AML-193 (cell line): ENCODE measurements at regions not wholly inside any gene's neighbourhood (a gene's known extent, or its start where the extent isn't known, plus 50 kb on each side); places are given as distances from the start of the nearest gene placed in this dataset.
"Not testable (repeated sequence)": the region's sequence is repeated elsewhere in the genome, so short reads cannot be mapped to it uniquely, and the experiment has no call there.

Experiments
- DNase-seq, 2 experiments: peaks; one replicate each; lab custom pipeline; 2025; lab: John Stamatoyannopoulos, UW

- no peak for DNase-seq
Measured at GRCh38 chr18:30698571-30698970, 344.0 kb downstream of the DSC3 start.

GRCh38 chr18:30696201-30696600 is 346.3 kb downstream of the DSC3 start:
- DNase-seq, result no peak

- no peak for DNase-seq
Measured at GRCh38 chr18:30694773-30695172, 347.8 kb downstream of the DSC3 start.

- no peak for DNase-seq
Measured at GRCh38 chr18:30689216-30689615, 353.3 kb downstream of the DSC3 start.

- DNase-seq, result no peak
Measured at GRCh38 chr18:30687501-30687900, 355.0 kb downstream of the DSC3 start.

- DNase-seq, result no peak
Measured at GRCh38 chr18:30684825-30685481, 357.6 kb downstream of the DSC3 start.

GRCh38 chr18:30683836-30684235 is 358.7 kb downstream of the DSC3 start:
- no peak for DNase-seq

GRCh38 chr18:30682672-30683071 is 359.9 kb downstream of the DSC3 start:
- no peak for DNase-seq

GRCh38 chr18:30679285-30679930 is 363.1 kb downstream of the DSC3 start:
- no peak for DNase-seq

GRCh38 chr18:30677813-30678212 is 364.7 kb downstream of the DSC3 start:
- not testable (repeated sequence) for DNase-seq

GRCh38 chr18:30676053-30676480 is 366.5 kb downstream of the DSC3 start:
- DNase-seq, result no peak

- DNase-seq, result no peak
Measured at GRCh38 chr18:30675493-30675892, 367.0 kb downstream of the DSC3 start.

GRCh38 chr18:30675072-30675471 is 367.5 kb downstream of the DSC3 start:
- no peak for DNase-seq

GRCh38 chr18:30674596-30674995 is 367.9 kb downstream of the DSC3 start:
- DNase-seq, result no peak

- not testable (repeated sequence) for DNase-seq
Measured at GRCh38 chr18:30672439-30672838, 370.1 kb downstream of the DSC3 start.

- DNase-seq, result no peak
Measured at GRCh38 chr18:30658306-30658705, 384.2 kb downstream of the DSC3 start.

GRCh38 chr18:30652387-30652786 is 390.2 kb downstream of the DSC3 start:
- DNase-seq, result no peak

GRCh38 chr18:30650499-30650898 is 392.0 kb downstream of the DSC3 start:
- DNase-seq, result no peak

- no peak for DNase-seq
Measured at GRCh38 chr18:30644158-30644557, 398.4 kb downstream of the DSC3 start.

GRCh38 chr18:30639361-30639760 is 403.2 kb downstream of the DSC3 start:
- DNase-seq, result no peak

- DNase-seq, result no peak
Measured at GRCh38 chr18:30634249-30634648, 408.3 kb downstream of the DSC3 start.

- no peak for DNase-seq
Measured at GRCh38 chr18:30632071-30632698, 410.4 kb downstream of the DSC3 start.

GRCh38 chr18:30625961-30626360 is 416.6 kb downstream of the DSC3 start:
- DNase-seq, result no peak
